Brain microvascular endothelial cell (primary cell): ENCODE measurements at regions not wholly inside any gene's neighbourhood (a gene's known extent, or its start where the extent isn't known, plus 50 kb on each side); places are given as distances from the start of the nearest gene placed in this dataset.

ENCODE experiments used
- DNase-seq: peaks from one replicate; pipeline ENCODE4 v3.0.0-alpha.2; 2020
- H3K27ac ChIP-seq: fragments of 250-450 bp; sonication (Bioruptor Pico); 2 replicates; pipeline ENCODE4 v1.5.1; 2020; ENCODE audit warnings: mild to moderate bottlenecking, moderate library complexity
- H3K27me3 ChIP-seq: fragments of 250-450 bp; sonication (Bioruptor Pico); replicated peaks from 2 replicates; pipeline ENCODE4 v1.5.1; 2020; ENCODE audit warnings: mild to moderate bottlenecking
- H3K36me3 ChIP-seq: fragments of 250-450 bp; sonication (Bioruptor Pico); replicated peaks from 2 replicates; pipeline ENCODE4 v1.5.1; 2020; ENCODE audit warnings: mild to moderate bottlenecking
- H3K4me3 ChIP-seq: 2 replicates; pipeline ENCODE4 v1.5.1; 2011; ENCODE audit warnings: low read depth, mild to moderate bottlenecking, control low read depth, low read length, moderate library complexity
- CTCF ChIP-seq: IDR thresholded peaks from 2 replicates; pipeline ENCODE4 v1.5.1; 2011; ENCODE audit warnings: low read depth, mild to moderate bottlenecking, moderate library complexity, low read length, control low read depth, inconsistent platforms; ENCODE audit errors: missing control alignments
- in situ Hi-C: cut with HindIII; loops from 2 replicates; pipeline ENCODE4 v1.10.0; 2017; ENCODE audit warnings: low sequenced_read_pairs, low pct_ligation_motif_present

GRCh38 chr10:62688971-62689700 lies 115.4 kb upstream of the ADO start:
- no peak overlapping the region for H3K4me3 ChIP-seq
- in situ Hi-C loops: no loop called here
- no peaks in the 10 kb centered on the region for H3K27me3 ChIP-seq
- H3K27ac ChIP-seq: no peak overlapping the region
- no peak for DNase-seq
- no peaks in the 10 kb centered on the region for H3K36me3 ChIP-seq
- no peak for TF ChIP-seq CTCF

- in situ Hi-C loops: no loop called here
- TF ChIP-seq CTCF: no peak
- H3K36me3 ChIP-seq: no peaks in the 10 kb centered on the region
- H3K27ac ChIP-seq: no peak overlapping the region
- no peaks in the 10 kb centered on the region for H3K27me3 ChIP-seq
- no peak overlapping the region for H3K4me3 ChIP-seq
- no peak for DNase-seq
These were observed 114.8 kb upstream of the ADO start for GRCh38 chr10:62689712-62690111.

- H3K27me3 ChIP-seq: no peaks in the 10 kb centered on the region
- in situ Hi-C loops: no loop called here
- no peak for DNase-seq
- H3K27ac ChIP-seq: no peak overlapping the region
- no peak for TF ChIP-seq CTCF
- H3K36me3 ChIP-seq: no peaks in the 10 kb centered on the region
- no peak overlapping the region for H3K4me3 ChIP-seq
These were observed 113.8 kb upstream of the ADO start for GRCh38 chr10:62690703-62691102.

- no peak for TF ChIP-seq CTCF
- Histone ChIP-seq H3K27me3 (no peaks in the 10 kb centered on the region), H3K27ac (no peak overlapping the region), H3K36me3 (no peaks in the 10 kb centered on the region), H3K4me3 (no peak overlapping the region)
- no peak for DNase-seq
- in situ Hi-C loops: no loop called here
These were observed 113.2 kb upstream of the ADO start for GRCh38 chr10:62691336-62691735.

- Histone ChIP-seq H3K27ac (no peak overlapping the region), H3K4me3 (no peak overlapping the region), H3K27me3 (no peaks in the 10 kb centered on the region), H3K36me3 (no peaks in the 10 kb centered on the region)
- in situ Hi-C loops: no loop called here
- DNase-seq: no peak
- no peak for TF ChIP-seq CTCF
These were observed 112.4 kb upstream of the ADO start for GRCh38 chr10:62692085-62692484.

- H3K36me3 ChIP-seq: no peaks in the 10 kb centered on the region
- no peak for TF ChIP-seq CTCF
- H3K27ac ChIP-seq: no peak overlapping the region
- DNase-seq: no peak
- in situ Hi-C loops: no loop called here
- no peak overlapping the region for H3K4me3 ChIP-seq
- H3K27me3 ChIP-seq: no peaks in the 10 kb centered on the region
These were observed 111.2 kb upstream of the ADO start for GRCh38 chr10:62693306-62693705.
